ENCODE measurements at regions not wholly inside any gene's neighbourhood (a gene's known extent, or its start where the extent isn't known, plus 50 kb on each side); places are given as distances from the start of the nearest gene placed in this dataset.
"Not testable (repeated sequence)": the region's sequence is repeated elsewhere in the genome, so short reads cannot be mapped to it uniquely, and the experiment has no call there.

DNA sequence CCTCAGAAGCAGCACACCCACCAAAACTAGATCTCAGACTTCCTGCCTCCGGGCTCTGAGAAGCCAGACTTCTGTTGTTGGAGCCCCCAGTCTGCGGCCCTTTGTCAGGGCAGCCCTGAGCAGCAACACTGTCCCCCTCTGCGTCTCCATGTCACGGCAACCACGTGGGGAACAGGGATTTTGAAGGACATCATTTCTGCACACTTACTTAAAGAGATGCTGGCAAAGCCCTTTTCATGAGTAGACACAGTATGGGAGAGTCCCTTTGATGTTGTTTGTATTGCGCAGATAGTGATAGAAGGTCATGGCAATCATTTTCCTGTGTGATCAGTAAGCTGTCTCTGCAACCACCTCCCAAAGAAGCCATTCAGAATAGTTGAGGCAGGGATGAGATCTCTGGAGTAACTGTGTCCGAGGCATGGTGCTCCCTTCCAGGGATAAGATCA lies 69.1 kb upstream of the ID2 start:
- DNase-seq: no peak

DNA sequence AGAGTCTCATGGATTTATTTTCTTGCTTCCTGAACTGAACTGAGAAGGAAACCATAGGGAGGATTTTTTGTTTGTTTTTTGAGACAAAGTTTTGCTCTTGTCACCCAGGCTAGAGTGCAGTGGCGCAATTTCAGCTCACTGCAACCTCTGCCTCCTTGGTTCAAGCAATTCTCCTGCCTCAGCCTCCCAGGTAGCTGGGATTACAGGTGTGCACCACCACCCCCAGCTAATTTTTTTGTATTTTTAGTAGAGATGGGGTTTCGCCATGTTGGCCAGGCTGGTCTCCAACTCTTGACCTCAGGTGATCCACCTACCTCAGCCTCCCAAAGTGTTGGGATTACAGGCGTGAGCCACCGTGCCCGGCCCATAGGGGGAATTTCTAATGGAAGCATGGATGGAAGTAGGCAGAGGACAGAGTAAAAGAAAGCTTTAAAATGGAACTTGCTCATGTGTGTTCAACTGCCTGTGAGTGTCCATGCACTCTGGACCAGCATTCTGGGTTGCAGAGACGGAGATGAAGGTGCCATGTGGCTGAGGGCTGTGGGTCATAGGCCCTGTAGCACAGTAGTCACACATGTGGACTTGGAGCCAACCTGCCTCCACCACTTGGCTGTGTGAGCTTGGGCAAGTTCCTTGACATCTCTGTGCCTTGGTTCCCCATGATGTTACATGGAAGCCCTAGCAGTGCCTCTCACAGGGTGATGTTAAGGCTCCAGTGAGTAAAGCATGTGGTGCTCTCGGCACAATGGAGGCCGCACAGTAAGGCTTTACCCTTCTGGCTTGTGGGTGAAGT lies 68.5 kb upstream of the ID2 start:
- not testable (repeated sequence) for DNase-seq

DNA sequence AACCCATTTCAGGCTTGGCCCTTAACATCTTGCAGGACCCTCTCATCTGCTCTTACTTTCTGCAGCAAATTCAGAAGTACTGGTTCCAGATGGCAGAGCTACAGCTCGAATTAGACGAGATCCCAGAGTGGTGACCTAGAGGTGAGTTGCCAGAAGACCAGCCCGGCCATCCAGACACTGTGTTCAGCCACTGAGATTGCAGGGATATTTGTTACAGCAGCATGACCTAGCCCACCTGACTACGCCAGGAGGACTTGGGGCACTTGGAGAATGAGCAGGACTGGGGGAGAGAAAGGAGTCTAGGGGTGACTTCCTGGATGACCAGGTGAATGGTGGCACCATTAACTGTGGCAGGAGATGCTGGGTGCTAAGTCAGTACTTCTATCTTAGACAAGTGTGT lies 67.2 kb upstream of the ID2 start:
- DNase-seq: no peak

DNA sequence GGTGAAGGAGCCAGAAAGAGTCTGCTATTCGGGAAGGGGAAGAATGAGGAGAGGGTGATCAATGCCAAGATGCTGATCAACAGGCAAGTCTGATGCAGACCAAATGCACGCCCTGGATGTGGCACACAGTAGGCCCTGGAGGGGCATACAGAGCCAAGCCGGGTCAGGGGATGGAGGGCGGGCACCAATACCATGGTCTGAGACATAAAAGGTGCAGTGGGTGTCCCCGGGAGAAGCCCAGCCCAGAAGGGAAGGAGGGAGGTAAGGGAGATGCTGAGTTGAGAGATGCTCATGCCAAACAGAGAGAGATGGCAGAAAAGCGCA lies 66.6 kb upstream of the ID2 start:
- no peak for DNase-seq

DNA sequence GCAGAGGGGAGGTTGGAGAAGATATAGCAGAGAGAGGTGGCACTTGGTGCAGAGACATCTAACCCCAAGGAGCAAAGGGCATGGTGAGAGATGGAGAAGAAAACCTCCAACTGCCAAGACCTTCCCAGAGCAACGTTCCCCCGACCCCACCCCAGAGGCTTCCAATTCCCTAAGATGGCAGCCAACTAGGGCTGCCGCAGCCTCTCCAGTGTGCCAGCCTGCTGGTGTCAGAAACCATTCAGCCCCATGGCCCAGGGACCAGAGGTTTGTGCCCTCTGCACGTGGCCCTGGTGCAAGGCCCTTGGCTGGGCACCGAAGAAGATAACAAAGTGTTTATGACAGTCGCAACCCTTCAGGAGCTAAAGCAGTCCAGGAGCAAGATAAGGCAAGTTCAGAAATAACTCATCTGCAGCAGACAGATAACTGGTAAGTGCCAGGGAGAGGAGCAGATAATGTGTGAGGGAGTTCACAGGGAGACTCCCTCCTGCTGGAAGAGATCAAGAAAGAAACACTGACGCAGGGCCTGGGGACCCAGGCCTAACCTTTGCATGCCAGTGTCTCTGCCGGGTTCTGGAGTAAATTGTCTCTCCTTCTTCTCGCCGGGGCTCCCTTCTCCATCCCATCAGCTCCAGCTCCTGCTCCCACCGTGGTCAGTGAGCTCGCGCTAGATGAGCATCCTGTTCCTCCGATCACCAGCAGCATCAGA lies 66.1 kb upstream of the ID2 start:
- DNase-seq: no peak

DNA sequence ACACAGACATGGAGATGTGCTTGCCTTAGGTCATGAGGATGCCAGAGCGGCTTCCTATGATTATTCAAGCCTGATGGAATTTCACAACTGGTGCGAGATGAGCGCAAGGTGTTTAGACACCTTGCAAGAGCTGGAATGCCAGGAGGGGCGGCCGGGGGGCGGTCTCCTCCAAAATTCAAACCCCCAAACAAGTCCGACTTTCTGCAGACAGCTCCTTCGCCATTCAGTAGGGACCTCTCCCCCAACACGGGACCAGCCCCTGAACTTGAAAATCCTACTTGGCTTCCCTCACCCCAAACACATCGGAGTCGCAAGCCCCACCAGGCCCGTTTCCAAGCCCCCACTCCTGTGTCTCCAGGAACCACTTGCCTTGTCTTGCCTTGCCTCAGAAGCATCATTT lies 64.8 kb upstream of the ID2 start:
- no peak for DNase-seq

DNA sequence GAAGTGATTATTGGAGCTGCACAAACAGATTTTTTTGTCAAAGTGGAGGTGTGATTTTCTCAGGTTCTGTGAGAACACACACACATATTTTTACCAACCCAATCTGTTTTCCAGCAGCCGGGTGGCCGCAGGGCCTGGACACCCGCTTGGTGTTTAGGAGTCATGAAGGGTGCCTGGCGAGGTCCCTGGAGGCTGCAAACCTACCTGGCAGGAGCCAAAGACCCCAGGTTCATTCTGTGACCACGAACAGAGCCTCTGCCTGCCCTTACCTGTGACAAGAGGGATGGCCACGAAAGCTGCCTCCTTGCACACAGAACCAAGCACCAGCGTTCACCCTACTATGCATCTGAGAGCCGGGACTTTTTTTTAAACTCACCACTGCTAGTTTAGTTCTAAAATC lies 64.3 kb upstream of the ID2 start:
- DNase-seq: no peak

DNA sequence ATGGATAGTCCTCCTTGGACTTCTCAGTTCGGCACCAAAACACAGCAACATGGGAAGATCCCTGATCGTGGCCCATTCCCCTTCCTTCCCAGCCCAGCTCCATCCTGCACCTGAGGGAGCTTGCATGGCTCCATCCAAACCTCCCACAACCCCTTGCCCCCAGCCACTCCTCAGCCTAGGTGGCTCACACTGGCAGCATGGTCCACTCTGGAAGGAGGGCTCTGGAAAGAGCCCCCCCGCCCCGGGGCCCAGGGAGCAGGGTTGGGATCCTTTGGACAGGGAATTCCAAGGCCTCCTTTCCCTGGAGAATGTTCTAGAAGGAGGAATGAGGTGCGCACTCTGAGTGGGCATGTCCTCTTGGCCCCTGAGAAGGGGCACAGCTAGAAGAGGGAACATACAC lies 62.8 kb upstream of the ID2 start:
- no peak for DNase-seq

DNA sequence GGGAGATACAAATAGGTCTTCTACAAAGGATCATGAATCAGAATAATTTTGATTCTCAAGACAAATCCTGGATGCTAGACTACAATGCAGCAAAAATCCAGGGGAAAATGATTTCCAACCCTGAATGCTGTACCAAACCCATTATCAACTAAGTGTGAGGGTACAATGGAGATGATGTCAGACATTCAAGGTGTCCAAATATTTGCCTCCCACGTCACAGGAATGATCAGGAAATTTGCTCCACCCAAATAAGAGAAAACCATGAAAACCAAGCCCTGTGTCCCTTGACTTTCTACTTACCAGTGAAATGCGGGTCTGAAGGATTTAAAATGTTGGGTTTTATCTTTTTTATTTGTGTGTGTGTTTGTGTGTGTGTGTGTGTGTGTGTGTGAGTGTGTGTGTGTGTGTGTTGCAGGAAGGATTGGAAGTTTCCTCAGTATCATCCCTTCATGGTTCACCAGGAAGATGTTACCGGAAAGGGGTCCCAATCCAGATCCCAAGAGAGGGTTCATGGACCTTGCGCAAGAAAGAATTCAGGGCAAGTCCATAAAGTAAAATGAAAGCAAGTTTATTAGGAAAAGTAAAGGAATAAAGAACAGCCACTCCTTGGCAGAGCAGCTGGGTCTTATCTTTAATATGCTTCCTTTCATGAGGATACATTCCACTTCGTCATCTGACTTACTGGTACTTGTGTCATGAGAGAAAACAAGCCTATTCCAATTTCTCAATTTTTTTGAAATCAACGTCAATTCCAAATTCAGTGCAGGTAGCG lies 61.1 kb upstream of the ID2 start:
- DNase-seq: no peak

DNA sequence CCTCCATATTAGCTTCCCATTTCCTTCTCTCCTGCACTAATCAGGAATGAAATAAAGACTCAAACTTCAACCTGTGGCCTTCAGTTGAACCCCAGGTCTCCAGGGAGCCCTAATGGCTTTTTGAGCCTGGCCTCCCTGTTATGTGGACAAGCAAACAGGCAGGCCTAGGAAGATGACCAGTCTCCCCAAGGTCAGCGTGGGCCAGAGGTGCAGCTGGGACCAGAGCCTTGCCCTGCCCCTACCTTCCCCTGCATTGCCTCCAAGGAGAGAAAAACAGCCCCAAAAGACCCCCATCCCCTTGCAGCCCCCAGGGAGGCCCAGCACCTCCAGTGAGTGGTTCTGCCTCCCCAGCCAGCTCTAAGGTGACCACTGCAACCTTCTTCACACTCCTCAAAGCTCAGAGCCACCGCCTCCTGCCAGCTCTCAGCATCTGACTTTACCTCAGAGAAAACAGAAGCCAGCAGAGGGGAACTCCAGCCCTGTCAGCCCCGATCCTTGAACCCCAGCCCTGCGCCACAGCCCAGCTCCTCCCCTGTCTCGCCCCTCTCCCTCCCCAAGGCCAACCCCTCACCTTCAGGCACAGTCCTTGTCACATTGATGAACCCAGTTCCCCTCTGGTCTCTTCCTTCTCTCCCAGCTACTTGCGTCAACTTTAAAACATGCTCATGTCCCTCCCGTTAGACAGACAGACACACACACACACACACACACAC lies 59.5 kb upstream of the ID2 start:
- no peak for DNase-seq

DNA sequence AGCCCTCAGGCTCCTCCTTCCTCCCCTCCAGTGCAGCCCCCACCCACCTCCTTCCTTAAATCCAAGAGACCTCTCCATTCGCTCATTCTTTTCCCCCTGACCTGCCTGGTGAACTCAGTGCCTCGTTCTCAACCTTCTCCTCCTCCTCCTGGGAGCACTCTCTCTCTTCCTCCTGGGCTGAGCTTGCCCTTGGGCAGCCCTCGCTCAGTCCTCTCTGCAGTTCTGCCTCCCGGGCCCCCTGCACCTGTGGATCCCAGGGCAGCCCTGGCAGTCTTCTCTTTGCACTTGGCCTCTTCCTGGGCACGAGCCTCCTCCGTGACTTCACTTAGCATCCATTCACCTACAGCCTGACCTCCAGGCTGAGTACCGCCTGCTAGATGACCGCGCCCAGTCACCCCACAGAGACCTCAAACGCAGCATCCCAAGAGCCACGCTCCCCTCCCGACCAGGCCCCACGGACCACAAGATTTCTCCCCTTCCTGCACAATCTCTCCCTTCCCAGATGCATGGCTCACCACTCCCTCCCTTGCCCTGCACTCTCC lies 58.9 kb upstream of the ID2 start:
- no peak for DNase-seq

DNA sequence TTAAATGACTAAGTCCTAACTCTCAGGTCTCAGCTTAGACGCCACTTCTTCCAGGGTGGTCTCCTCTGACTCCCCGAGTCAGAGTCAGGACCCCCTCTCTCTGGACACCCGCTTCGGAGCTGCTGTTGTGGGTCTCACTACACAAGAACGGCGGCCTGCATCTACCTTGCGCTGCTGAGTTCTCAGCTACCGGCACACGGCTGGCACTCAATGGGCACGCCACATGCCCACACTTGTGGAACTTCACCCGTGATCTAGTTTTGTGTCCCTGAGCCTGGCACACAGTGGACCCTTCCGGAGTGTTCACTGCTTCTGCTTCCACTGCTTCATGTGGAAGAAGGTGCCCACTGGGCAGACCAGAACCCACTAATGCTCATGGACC lies 58.3 kb upstream of the ID2 start:
- DNase-seq: no peak

DNA sequence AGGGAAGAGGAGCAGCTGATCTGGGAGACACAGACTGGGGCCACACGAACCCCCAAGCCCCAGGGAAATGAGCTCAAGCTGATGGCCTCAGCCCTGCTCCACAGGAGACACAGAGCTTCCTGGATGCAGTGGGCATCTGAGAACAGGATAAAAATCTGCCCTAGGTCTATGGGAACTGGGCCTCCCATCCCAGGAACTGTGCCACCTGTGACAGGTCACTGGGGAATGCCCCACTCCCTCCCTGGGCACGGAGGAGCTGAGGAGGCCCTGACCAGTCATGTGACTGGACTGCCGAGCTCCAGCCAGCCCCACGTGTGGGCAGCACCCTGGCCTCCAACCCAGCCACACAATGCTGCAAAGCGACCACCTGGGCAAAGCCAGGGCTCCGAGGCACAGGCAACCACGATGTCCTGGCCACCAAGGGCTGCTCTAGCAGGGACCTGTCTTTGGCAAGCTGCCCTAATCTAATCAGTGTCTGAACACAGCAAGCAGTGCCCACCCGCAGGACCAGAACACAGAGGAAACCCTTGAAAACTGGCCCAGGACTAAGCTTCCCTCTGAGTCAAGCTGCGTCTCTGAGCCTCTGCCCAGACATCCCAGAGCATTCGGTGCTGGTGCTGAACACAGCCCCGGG lies 57.8 kb upstream of the ID2 start:
- no peak for DNase-seq

DNA sequence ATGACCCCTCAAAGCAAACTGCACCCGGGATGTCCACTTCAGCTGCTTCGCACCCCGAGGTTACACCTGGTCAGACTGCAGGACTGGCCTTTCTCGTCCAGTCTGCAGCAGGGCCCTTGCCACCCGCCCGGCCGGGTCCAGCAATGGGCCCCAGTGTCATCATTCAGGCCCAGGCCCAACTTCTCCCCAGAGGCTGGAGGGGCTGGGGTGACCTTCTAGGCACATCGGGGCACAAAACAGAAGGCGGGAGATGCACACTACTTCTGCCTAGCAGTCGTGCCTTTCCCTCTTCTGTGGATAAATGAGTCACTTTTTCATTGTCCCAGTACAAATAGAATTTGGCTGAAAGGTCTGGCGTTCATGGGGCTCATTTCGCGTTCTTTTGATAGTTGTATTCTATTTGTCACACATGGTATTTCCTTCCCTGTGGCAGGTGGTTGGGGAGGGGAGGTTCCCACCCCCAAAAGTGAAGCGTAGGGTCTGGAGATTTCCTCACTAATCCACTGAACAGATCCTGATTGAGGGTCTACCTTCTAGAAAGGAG lies 56.9 kb upstream of the ID2 start:
- DNase-seq: no peak

DNA sequence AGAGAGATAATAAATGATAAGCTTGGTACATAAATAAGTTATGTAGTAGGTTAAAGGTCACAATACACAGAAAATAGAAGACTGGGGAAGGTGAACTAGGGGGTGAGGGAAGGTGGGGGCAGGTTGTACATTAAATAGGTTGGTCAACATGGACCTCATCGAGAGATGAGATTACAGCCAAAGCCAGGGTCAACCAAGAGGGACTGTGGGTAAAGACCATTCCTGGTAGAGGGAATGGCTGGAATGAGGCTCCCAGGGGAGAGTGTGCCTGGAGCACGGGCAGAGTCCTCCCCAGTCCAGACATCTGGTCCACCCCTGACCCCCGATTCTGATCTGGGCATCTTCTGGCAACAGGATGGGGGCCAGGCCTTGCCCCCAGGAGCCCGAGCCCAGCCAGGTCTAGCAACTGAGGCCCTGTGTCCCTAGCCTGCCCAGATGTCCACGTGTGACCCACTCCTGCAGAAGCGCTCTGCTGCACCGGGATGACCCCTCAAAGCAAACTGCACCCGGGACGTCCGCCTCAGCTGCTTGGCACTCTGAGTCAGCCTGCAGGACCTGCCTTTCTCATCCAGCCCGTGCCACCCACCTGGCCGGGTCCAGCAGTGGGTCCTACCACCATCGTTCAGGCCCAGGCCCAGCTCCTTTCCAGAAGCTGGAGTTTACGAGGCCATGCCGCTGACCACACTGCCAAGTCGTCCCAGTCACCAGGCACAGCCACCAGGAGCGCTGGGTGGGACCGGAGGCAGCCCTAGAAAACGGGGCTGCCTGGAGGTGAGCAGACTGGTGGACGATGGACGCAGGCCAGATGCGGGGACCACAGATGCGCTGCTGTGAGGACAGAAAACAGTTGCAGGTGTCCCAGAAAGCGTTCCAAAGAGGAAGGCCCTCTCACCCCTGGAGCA lies 56.2 kb upstream of the ID2 start:
- no peak for DNase-seq

DNA sequence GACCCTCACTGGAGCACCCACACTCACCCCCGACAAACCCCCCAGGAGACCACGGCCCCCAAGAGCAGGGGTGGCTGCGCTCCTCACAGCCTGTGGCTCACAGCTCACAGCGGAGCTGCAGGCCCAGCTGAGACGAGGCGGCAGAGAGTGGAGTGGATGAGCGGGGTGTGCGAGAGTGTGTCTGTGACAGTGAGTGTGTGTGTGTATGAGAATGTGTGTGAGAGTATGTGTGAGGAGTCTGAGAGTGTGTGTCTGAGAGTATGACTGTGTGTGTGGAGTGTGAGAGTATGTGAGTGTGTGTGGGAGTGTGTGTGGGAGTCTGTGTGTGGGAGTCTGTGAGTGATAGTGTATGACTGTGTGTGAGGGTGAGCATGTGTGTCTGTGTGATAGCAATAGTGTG lies 55.3 kb upstream of the ID2 start:
- no peak for DNase-seq

DNA sequence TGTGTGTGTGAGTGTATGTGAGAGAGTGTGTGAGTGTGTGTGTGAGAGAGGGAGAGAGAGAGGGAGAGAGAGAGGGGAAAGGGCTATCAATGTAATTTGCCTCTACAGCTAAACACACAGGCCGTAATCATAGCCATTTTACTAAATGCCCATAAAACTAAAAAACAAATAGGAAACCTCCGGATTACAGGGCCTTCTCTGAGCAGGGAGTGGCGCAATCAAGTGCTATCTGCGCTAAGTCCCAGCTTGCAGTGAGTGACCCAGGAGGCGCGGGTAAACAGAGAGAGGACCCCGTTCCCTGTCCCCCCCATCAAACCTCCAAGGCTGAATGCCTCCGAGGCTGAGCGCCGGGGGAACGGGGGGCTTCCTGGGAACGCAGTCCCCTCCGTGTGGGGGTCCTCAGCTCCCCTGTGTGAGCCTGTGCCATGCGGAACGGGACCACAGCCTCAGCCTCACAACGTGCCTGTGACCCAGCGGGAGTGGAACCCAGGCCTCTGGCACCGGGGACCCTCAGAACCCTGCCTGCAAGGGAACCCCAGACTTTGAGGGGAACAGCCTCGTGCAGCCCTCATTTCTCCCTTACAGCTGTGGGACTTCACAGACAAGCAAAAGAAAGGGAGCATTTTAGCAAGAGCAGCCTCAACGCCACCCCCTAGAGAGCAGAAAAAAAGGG lies 54.7 kb upstream of the ID2 start:
- DNase-seq: no peak

DNA sequence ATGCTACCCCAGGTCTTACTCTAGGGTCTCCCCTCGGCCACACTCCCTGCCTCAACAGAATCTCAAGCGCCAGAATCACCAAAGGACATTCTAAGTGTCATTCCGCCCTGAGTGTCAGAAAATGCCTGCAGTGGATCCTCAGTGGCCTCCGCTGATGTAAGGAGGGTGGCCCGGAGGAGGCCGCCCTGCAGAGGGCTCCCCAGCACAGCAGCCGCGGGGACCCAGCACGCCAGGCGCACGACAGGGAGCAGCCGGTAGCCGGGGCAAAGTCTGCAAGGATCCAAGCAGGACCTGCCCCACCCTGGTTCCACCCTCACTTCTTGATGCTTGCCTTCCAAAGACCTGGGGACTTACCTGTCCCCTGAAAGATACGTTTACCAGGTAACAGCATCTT lies 54.2 kb upstream of the ID2 start:
- no peak for DNase-seq

DNA sequence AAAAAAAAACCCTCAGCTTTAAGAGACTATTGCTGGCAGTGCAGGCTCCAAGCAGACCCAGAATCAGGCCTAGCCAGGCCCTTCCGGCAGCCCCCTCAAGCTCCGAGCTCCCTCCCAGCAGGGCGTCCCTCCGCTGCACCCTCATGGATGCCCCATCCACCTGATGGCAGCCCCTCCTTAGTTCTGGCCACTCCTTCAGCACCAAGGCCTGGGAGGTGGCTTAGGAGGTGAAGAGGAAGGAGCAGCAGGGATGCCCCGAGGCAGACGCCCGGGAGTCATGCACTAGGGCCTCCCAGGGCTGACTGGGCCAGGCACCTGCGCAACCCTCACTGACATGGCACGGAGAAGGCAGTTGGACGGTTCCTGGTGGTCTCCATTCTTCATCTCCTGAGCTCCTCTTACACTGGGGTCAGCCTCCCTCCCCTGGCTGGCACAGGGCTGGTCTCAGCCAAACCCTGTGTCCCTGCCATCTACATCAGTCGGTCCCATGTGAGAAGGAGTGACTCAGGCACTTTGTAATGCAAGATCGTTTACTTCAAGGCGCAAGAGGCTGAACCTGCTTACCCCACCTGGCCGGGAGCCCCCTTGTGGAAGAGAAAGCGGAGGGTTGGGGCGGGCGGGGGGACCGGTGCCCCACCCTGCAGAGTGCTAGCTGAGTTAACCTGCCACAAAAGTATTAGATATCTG lies 53.5 kb upstream of the ID2 start:
- no peak for DNase-seq

DNA sequence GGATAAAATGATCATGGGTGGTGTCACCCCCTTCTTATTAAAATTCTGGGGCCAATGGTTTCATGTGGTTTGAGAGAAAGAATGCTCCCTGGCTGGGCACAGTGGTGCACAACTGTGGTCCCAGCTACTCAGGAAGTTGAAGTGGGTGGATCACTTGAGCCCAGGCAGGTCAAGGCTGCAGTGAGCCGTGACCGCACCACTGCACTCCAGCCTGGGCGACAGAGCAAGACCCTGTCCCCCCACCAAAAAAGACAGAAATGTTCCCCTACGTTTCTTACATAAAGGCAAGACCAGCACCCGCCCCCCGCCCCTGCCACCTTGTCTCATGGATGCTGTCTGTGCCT lies 53.0 kb upstream of the ID2 start:
- no peak for DNase-seq
